ENCODE measurements at regions not wholly inside any gene's neighbourhood (a gene's known extent, or its start where the extent isn't known, plus 50 kb on each side); places are given as distances from the start of the nearest gene placed in this dataset.

DNA sequence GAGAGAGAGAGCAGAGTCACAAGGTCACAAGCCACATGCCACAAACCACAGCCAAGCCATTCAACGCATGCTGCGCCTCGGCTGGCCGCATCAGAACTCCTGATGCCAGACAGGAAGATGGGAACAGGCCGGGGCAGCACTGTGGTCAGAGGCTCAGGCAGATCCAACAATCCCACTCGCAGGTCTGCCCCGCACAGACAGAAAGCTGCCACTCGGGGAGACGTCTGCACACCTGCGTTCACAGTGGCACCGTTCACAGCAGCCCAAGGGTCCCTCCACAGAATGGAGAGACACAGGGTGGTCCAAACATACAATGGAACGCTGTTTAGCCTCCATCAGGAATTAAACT, 408.8 kb downstream of the CTTN start:
- H3K4me3 ChIP-seq (ENCODE audit: low read depth, low read length), result no peak overlapping the region

DNA sequence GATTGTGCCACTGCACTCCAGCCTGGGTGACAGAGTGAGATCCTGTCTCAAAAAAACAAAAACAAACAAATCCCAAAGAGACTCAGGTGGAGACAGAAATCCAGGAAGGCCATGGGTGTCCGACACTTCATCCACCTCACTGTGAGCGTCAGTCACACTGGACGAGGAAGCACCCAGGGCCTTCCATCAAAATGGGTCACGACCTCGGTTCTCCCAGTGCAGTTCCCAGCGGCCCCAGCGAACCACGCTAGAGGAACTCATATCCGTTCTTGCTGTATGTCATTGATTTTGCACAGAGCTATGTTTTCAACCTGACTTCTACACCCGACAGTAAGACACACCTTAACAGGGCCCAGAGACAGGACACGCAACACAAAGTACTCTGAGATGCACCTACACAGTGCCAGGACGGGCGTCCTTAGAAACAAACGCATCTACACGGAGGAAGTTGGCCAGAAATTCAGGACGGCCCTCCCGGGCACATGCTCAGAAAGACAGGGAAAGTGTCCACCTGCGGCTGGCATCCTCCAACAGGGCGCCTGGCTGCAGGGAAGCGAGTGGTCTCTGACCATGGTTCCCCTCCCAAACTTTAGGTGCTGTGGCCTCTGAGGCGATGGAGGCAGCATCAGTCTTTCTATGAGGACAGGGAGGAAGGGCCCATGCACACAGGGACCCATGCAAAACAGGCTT, 410.5 kb downstream of the CTTN start:
- no peak overlapping the region for H3K4me3 ChIP-seq (ENCODE audit: low read depth, low read length)

DNA sequence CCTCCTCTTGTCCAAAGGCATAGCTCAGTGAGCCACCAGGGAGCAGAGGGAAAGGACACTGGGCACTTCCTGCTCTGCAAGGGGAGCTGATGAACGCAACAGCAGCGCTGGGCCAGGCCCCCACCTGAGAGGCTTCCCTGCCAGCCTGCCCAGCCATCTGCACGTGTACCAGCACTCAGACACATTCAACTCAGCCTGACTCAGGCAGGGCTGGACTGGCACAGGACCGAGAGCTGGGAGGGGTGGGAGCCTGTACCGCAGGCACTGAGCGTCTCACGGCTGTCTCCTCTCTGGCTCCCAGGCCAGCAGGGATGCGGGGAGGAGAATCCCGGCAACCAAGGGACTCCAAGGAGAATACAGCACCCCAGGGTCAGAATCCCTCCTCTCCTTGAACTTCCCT, 411.8 kb downstream of the CTTN start:
- no peak overlapping the region for H3K4me3 ChIP-seq (ENCODE audit: low read depth, low read length)

DNA sequence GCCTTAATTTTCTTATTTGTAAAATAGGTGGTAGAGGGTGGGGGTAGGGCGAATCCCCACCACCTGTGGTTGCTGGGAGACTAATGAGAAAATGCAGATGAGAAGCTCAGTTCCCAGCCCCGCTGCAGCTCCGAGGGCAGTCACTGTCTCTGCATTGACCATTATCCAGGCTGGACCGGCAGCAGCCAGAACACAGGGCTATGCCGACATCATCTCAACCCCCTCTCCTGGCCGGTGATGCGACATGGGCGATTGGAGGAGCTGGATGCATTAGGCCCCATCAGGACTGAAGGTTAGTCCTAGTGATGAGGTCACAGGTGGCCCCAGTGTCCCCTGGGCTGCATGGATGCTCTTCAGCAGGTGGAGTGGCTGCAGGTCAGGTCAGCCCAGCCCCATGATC, 412.4 kb downstream of the CTTN start:
- H3K4me3 ChIP-seq (ENCODE audit: low read depth, low read length), result no peak overlapping the region

DNA sequence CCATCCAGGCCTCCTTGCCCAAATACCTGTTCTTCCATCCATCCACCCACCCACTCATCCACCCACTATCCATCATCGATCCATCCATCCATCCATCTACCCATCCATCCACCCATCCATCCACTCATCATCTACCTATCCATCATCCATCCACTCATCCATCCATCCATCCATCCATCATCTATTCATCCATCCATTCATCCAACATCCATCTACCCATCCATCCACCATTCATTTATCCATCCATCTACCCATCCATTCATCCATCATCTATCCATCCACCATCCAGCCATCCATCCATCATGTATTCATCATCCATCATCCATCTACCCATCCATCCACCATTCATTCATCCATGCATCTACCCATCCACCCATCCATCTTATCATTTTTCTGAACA, 413.2 kb downstream of the CTTN start:
- H3K4me3 ChIP-seq (ENCODE audit: low read depth, low read length), result no peak overlapping the region

DNA sequence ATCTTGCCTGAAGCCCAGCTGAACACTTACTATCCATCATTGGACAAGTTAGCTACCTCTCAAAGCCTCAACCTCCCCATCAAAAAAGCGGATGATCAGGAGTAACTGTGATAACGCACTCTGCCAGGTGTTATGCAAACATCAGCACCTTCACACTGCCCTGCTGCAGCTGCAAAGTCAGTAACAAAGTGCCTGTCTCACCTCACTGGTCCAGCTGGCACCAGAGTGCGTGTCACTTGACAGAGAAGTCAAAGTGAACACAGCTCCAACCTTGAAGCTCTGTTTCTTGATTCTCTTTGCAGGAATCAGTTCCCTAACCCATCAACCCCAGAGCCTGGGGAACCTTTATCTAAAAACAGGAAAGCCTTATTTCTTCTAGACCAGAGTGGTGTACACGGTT, 413.6 kb downstream of the CTTN start:
- H3K4me3 ChIP-seq (ENCODE audit: low read depth, low read length), result no peak overlapping the region

DNA sequence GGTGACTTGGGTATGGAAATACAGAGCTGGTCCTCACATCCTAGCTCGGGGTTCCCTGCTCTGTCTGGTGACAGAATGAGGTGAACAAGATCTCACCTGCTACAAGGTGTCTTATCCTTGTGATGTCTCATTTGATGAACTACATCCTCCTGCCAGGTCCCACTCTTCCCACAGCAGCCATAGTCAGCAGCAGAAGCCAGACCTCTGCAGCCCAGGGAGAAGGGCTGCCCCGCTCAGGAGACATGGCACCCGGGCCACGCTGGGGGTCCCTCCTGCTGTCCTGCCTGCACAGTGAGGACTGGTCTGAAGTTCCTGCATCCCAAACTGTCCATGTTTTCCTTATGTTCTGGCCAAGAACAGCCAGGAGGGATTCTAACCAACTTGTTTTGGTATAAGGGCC, 414.1 kb downstream of the CTTN start:
- no peak overlapping the region for H3K4me3 ChIP-seq (ENCODE audit: low read depth, low read length)

DNA sequence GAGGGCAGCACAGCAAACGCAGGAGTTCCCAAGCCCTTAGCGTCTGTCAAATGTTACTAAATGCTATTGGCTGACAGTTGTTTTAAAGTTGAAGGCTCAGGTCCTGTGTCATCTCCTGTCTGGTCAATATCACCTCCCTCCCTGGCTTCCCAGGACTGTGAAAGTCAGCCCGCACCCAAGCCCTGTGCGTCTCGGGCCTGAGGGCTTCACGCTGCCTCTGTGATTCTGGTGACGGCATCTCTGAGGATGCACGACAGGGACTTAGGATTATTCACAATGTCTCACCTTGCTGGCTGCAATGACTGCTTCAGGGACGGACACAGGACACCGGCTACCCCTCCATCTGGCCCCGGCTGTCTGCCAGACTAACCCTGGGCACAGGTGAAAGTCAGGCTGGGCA, 415.3 kb downstream of the CTTN start:
- H3K4me3 ChIP-seq (ENCODE audit: low read depth, low read length), result no peak overlapping the region

DNA sequence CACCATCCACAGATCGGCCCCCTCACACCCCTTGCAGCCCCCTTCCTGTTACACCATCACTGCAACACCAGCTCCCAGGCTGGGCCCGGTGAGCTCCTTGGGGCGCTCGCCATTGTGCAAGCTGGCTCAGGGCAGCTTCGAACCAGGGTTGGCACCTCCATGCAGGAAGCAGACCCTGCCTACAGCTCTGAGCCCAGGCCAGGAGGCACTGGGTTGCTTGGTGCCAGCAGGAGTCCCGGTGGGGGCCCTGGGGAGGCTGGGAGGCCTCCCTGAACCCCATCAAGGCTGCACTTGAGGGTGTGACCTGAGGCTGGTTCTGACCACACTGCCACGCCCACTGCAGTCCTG, 417.1 kb downstream of the CTTN start:
- no peak overlapping the region for H3K4me3 ChIP-seq (ENCODE audit: low read depth, low read length)

DNA sequence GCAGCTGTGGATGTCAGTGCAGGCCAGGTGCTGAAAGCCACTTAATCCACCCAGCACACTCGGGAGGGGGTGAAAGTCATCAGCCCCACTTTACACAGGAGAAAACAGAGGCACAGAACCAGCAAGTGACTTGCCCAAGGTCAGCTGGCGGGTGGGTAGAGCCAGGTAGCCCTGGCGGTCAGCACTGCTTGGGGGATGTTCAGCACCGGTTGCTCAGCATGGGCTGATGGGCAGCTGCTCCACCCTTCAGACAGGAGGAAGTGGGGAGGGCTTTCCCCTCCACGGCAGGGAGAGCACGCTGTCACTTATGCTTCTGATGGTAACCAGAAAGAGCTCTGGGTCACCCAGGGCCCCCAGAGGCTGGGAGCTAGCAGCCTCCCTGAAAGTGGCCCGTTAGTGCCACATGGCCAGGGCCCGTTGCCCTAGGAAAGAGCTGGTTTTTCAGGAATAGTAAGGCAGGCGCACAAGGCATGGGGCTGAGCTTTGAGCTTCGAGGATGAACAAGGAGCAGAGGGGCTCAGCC, 417.9 kb downstream of the CTTN start:
- H3K4me3 ChIP-seq (ENCODE audit: low read depth, low read length), result no peak overlapping the region

DNA sequence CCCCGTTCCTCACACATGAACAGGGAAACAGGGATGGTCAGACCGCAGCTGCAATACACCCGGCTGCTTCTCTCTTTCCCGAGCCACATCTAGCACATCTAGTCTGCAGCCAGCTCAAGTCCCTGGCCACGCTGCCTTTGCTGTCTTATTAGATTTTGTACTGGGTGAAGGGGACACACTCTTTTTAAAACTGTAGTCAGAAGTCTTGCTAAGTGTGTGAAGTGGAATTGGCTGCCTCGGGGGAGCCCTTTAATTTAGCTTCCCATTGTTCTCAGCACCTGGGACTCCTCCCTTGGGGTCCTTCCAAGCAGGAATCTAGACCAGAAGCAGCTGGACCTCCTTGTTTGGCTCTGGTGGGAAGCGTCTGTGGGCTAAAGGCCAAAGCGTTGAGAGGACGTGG, 420.0 kb downstream of the CTTN start:
- no peak overlapping the region for H3K4me3 ChIP-seq (ENCODE audit: low read depth, low read length)

DNA sequence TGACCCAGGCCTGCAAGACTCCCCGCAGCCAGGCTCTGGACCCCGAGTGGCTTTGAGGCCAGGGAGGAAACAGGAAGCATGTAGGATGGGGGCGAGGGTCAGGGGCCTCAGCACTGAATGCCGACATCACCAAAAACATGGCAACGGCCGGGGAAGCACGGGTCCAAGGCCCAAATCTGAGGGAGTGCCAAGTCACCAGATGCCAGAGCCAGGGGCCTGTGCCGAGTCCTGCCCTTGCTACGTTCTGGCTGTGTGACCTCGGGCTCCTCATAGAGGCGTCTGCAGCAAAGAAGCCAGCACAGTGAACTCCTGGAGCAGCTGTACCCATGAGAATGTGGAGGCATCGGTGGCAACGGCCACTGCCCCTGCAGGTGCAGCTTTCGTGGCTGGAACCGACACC, 420.7 kb downstream of the CTTN start:
- no peak overlapping the region for H3K4me3 ChIP-seq (ENCODE audit: low read depth, low read length)

DNA sequence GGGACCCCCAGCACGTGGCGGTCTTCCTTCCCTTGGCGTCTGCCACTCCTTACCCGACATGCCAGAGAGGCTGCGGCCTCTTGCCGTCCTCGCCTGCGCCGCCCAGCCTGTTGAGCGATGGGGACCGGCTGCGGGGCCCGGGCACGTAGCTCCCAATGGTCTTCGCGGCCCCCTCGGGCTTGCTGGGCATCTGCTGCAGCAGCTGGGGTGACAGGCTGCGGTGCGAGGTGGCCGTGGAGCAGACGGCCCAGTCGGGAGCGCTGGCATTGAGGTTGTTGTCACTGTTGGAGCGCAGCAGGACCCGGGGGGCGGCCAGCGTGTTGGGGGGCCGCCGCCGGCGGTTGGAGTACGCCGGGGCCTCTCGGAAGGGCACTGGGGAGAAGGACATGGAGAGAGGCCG, 422.0 kb downstream of the CTTN start:
- no peak overlapping the region for H3K4me3 ChIP-seq (ENCODE audit: low read depth, low read length)

DNA sequence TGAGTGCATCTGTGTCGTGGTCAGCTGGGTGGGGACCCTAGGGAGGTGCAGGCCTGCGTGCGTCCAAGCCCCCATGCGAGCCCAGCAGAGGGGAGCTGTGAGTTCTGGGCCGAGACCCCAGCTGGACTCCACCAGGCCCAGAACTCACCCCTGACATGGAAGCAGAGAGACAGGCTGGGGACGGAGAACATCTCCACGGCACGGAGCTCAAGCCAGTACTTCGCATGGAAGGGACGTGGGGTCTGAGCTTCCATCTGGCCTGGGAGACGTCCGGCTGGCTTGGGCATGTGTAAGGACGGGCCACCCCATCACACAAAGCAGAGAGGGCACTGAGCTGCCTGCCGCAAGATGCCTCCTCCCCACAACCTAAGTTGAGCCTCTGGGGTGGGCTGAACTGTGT, 422.4 kb downstream of the CTTN start:
- H3K4me3 ChIP-seq (ENCODE audit: low read depth, low read length), result no peak overlapping the region

DNA sequence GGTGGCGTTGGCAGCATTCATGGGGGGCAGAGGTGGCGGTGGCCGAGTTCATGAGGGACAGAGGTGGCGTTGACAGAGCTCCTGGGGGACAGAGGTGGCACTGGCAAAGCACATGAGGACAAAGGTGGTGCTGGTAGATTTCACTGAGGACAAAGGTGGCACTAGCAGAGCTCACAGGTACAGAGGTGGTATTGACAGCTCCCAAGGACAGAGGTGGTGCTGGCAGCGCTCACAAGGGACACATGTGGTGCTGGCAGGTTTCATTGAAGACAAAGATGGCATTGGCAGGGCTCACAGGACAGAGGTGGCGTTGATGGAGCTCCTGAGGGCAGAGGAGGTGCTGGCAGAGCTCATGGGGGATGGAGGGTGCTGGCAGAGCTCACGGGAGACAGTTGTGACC, 425.4 kb downstream of the CTTN start:
- H3K4me3 ChIP-seq (ENCODE audit: low read depth, low read length), result no peak overlapping the region

DNA sequence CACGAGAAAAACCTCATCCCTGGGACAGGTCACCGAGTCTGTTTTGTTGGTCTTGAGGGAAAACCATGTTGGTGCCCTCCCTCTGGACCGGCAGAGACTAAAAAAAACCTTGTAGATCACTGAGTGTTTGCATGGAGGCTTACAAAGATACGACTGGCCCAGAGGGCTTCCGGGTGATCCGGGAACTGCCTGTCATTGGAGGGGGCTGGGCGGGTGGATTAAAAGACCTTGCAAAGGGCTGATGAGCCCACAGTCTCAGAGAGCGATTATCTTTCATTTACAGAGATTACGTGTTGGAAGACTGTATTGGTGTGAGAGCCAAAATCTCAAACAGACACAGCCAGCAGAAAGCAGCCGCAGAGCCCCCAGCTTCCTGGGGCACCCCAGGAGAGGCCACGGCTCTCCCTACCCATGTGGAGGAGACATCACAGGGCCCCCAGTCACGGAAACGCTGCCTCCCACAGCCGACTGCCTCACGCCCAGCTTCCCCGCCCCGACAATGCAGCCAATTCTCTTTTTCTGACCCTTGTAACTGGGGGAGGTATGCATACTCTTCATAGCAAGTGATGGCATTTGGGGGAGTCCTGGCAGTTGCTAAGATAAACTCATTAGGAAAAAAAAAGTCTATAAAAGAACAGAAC, 426.4 kb downstream of the CTTN start:
- H3K4me3 ChIP-seq (ENCODE audit: low read depth, low read length), result no peak overlapping the region

DNA sequence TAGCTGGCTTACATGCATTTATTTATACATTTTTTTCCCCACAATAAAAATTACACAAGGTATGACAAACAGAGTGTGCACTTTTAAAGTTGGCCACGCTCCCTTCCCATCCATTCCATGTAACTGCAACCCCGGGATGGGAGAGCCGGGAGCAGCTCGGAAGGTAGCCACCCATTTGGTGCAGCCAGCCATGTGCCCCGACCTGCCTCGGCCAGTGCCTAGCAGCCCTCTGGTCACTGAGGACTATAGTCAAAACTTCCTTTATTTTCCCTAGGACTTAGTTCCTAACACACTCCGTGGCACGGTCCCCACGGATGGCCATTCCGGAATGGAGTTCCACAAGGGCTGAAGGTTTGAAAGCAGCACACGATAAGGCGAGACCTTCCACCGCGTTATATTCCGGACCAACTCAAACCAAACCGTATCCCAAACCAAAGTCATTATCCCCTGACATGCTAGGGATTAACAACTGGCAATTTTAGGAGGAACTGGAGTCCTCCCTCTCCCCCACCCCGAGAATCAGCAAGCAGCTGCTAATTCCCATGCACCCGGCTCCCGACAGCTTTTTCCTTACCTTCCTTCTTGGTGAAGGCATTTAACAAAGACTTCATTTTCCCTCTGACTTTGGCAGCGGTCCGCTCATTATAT, 426.4 kb downstream of the SHANK2 start:
- no peak overlapping the region for H3K4me3 ChIP-seq (ENCODE audit: low read depth, low read length)

DNA sequence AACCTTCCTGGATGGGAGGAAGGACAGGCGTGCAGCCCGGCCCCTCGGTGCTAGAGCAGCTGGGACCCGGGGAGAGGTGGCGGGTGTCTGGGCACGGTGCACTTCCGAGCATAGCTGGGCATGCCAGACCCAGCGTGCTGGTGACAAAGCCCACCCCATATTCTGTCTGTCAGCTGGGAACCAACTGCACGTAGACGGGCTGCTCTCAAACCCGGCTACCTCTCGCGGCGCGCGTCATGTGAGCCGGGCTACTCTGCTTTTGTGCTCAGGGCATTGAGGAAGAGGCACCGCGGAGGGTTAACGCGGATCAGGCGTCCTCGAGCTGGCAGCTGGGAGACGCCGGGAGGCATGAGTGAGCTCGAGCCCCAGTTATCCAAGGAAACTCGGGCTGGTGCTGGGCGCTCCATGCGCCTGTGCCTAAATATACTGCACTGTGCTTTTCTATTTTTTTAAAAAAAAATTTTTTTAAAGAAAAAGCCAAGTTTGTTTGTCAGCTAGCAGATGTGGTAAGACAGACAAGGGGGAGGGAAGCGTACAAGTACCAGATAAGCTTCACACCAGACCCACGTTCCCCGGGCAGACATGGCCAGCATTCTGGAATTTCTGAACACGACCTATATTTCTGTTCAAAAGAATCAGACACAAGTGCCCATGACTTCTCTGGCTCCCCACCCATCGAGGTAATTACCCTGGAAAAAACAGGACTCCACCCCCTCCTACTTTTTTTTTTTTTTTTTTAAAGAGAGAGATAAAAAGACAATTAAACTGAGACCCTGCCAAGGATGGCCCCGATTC, 425.6 kb downstream of the SHANK2 start:
- H3K4me3 ChIP-seq (ENCODE audit: low read depth, low read length), result no peak overlapping the region

DNA sequence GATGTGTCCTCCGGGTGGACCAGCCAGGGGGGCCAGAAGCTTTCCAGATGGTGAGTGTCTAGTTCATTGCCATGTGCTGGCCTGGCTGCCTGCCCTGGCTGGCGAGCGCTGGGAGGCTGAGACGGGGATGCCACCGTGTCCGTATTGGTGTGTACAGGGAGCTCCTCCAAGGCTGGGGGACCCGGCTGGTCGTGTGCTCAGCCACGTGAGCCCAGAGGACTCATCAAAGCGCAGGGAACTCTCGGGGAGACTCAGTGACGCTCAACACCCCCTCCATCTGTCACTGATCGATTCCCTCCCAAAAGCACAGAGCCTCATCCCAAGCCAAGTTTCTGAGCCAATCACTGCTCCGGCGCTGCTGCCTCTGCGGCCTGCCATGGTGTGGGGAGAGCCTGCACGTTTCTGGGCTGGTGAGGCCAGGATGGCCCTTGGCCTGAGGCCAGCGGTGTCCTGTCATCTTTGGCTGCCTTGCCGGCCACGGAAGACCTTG, 423.7 kb downstream of the SHANK2 start:
- no peak overlapping the region for H3K4me3 ChIP-seq (ENCODE audit: low read depth, low read length)

DNA sequence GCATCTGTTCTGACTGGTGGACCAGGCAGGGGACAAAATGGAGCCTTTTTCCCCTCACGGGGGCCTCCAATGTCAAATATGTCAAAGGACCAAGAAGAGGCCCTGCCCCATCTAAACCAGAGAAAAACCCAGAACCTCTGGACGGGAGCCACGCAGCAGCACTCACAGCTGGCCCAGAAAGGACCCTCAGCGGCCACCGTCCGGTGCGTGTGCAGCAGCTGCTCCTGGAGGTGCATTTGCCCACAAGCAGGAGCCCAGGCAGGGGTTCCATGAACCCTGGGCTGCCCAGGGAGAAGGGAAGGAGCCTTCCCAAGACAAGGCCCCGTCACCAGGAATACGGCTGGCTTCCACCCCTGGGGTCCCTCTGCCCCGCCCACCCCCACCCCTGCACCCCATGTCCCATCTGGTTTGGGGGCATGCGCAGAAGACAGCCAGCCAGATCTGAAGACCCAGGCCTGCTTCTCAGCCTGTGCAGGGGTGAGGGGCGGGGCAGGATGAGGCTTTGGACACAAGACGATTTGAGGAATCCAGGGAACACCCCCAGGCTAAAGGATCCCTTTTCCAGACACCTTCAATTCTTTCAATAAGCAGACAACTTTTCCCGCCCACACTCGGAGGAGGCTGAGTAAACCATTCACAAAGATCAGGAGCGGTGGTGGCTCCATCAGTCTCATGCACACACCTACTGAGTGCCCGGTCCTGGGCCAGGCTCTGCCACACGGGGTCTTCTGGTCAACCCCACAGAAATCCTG, 423.1 kb downstream of the SHANK2 start:
- H3K4me3 ChIP-seq (ENCODE audit: low read depth, low read length), result no peak overlapping the region

DNA sequence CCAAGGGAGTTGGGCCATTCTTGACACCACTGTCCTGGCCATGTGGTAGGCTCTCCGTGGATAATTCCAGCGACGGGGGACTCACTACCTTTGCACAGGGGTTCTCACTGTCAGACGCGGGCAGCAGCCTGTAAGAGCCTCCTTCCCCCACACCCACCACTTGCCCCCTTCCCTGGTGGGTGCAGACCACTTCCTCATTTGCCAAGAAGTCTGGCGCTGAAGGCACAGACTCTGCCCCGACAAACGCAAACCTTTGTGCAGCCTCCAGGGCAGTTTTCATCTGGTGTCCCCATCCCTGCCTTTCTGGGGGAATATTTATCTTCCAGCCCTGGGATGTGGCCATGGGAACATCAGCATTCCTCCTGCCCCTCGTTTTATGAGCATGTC, 422.5 kb downstream of the SHANK2 start:
- no peak overlapping the region for H3K4me3 ChIP-seq (ENCODE audit: low read depth, low read length)

Data from iPS-11a (cell line).